Gastroesophageal sphincter (tissue), 4 donors: ENCODE measurements at regions not wholly inside any gene's neighbourhood (a gene's known extent, or its start where the extent isn't known, plus 50 kb on each side); places are given as distances from the start of the nearest gene placed in this dataset.

Source experiments
- ATAC-seq: fragments of 150-250 bp; one replicate; pipeline ENCODE4 v1.9.1; 2016; ENCODE audit warnings: mild to moderate bottlenecking, moderate library complexity
- H3K27ac ChIP-seq, 4 donors: fragments of 200-600 bp; sonication (generic) in 3 of 4; 1 replicate in 3 of 4; 2 replicates in 1 of 4; pipeline ENCODE4 v1.5.1; 2016 to 2019
- H3K27me3 ChIP-seq: fragments of 200-600 bp; sonication (generic); one replicate; pipeline ENCODE4 v1.5.1; 2019
- H3K36me3 ChIP-seq, 2 donors: fragments of 200-600 bp; sonication (generic); one replicate each; pipeline ENCODE4 v1.5.1; 2019; ENCODE audit warnings: control low read depth in 1 of 2
- H3K4me1 ChIP-seq, 3 donors: fragments of 200-600 bp; sonication (generic); 1 replicate in 2 of 3; 2 replicates in 1 of 3; pipeline ENCODE4 v1.5.1; 2016 to 2019; ENCODE audit warnings: control low read depth in 2 of 3
- H3K4me3 ChIP-seq, 2 donors: fragments of 200-600 bp; sonication (generic); one replicate each; pipeline ENCODE4 v1.5.1; 2019; ENCODE audit warnings: mild to moderate bottlenecking in 1 of 2, moderate library complexity in 1 of 2
- H3K9me3 ChIP-seq, 3 donors: fragments of 200-600 bp; sonication (generic); one replicate each; pipeline ENCODE4 v1.5.1; 2017 to 2019; ENCODE audit warnings: control low read depth in 2 of 3
- EP300 ChIP-seq: sonication (generic); formaldehyde crosslinking; IDR thresholded peaks from one replicate; pipeline ENCODE4 v1.6.1; 2017; ENCODE audit warnings: antibody characterized with exemption, mild to moderate bottlenecking
- POLR2A ChIP-seq, 2 donors: fragments of 450-650 bp; IDR thresholded peaks; one replicate each; pipeline ENCODE4 v1.6.1; 2017; ENCODE audit warnings: antibody characterized with exemption in 2 of 2, mild to moderate bottlenecking in 2 of 2, moderate library complexity in 1 of 2
- POLR2AphosphoS5 ChIP-seq: sonication (generic); formaldehyde crosslinking; IDR thresholded peaks from one replicate; pipeline ENCODE4 v1.6.1; 2017; ENCODE audit warnings: antibody characterized with exemption
- WGBS, 2 donors: methylation state at CpG; one replicate each; pipeline ENCODE4 v1.1.5; 2018; ENCODE audit warnings: low coverage in 1 of 2; 5-methylcytosine and 5-hydroxymethylcytosine counted together
- TF ChIP-seq, protein P1 (sequence below), 4 experiments: fragments of 200-600 bp in 2 of 4; fragments of 450-650 bp in 2 of 4; sonication (generic) in 1 of 4; IDR thresholded peaks; one replicate each; pipeline ENCODE4 v1.5.1; 2017 to 2019; ENCODE audit warnings: antibody characterized with exemption in 4 of 4, mild to moderate bottlenecking in 2 of 4, moderate library complexity in 2 of 4

DNA sequence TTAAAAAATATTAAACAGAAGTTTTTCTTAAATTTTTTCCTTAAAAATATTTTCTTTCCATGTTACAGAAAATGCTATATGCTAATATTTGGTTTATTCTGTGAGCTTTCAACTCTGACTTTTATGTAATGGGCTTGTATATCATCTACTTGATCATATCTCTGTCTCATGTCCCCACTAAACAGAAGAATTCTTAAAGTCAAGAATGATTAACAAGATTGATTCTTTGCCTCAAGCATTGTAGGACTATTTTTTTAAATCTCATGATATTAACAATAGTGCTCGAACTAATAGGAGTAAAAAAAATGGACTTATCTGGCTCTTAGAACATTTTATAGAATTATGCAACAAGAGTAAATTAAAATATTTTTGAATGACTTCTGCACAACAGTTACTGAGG, 206.3 kb downstream of the C12orf50 start:
- no peak for ATAC-seq
- WGBS, 2 donors, result 56 to 100% methylated on average over 1 of the region's 1 CpG
- H3K27me3 ChIP-seq, result no peaks in the 10 kb centered on the region
- H3K4me3 ChIP-seq, result no peak overlapping the region
- H3K27ac ChIP-seq, result no peak overlapping the region
- H3K4me1 ChIP-seq, result no peaks in the 10 kb centered on the region
- no peaks in the 10 kb centered on the region for H3K9me3 ChIP-seq
- TF ChIP-seq, protein P1, sequence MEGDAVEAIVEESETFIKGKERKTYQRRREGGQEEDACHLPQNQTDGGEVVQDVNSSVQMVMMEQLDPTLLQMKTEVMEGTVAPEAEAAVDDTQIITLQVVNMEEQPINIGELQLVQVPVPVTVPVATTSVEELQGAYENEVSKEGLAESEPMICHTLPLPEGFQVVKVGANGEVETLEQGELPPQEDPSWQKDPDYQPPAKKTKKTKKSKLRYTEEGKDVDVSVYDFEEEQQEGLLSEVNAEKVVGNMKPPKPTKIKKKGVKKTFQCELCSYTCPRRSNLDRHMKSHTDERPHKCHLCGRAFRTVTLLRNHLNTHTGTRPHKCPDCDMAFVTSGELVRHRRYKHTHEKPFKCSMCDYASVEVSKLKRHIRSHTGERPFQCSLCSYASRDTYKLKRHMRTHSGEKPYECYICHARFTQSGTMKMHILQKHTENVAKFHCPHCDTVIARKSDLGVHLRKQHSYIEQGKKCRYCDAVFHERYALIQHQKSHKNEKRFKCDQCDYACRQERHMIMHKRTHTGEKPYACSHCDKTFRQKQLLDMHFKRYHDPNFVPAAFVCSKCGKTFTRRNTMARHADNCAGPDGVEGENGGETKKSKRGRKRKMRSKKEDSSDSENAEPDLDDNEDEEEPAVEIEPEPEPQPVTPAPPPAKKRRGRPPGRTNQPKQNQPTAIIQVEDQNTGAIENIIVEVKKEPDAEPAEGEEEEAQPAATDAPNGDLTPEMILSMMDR (IDR thresholded peaks at IDR 0.05), result no peak
- TF ChIP-seq EP300, result no peak
- TF ChIP-seq POLR2AphosphoS5, result no peak
- no peak for TF ChIP-seq POLR2A (IDR thresholded peaks at IDR 0.05)
- no peaks in the 10 kb centered on the region for H3K36me3 ChIP-seq

DNA sequence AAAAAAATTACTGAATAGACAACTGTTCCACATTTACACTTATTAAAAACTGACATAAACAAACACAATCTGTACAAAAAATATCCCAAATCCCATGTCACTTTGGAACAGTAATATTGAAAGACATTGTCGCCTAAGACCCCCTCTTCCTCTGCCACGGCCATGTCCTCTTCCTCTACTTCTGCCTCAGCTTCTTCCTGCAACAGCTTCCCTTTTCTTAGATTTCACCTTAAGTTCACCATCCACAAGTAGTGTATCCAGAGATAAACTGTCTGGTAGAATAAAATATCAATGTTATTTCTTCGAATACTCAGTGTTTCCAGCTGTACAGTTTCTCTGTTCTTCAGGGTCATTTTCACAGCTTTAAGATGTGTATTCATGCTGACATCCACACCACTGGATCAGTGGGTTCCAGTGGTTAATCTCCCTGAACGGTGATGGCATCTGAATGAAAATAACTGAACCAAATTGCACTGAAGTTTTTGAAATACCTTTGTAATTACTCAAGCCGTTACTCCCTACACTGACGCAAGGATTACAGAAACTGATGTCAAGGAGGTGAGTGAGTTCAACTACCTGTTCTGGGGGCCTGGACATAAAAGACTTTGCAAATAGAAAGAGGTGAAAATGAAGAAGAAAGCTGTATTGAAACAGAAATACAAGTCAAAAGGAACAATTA, 208.5 kb downstream of the C12orf50 start:
- Histone ChIP-seq H3K27ac (no peak overlapping the region), H3K27me3 (no peaks in the 10 kb centered on the region), H3K9me3 (no peaks in the 10 kb centered on the region), H3K4me1 (no peaks in the 10 kb centered on the region), H3K4me3 (no peak overlapping the region), H3K36me3 (no peaks in the 10 kb centered on the region)
- WGBS, 2 donors, result 56 to 69% methylated on average over 6 of the region's 6 CpGs
- TF ChIP-seq POLR2AphosphoS5, result no peak
- TF ChIP-seq, protein P1 (IDR thresholded peaks at IDR 0.05), result no peak
- no peak for TF ChIP-seq EP300
- TF ChIP-seq POLR2A (IDR thresholded peaks at IDR 0.05), result no peak
- no peak for ATAC-seq

GRCh38 chr12:87818441-87818840, 210.8 kb downstream of the C12orf50 start:
- no peak for ATAC-seq
- no peaks in the 10 kb centered on the region for H3K36me3 ChIP-seq
- no peaks in the 10 kb centered on the region for H3K27me3 ChIP-seq
- no peaks in the 10 kb centered on the region for H3K4me1 ChIP-seq
- no peak for TF ChIP-seq EP300
- TF ChIP-seq, protein P1 (IDR thresholded peaks at IDR 0.05), result no peak
- no peak for TF ChIP-seq POLR2A (IDR thresholded peaks at IDR 0.05)
- no peak for TF ChIP-seq POLR2AphosphoS5
- no peak overlapping the region for H3K4me3 ChIP-seq
- H3K9me3 ChIP-seq, result no peaks in the 10 kb centered on the region
- H3K27ac ChIP-seq, result no peak overlapping the region

DNA sequence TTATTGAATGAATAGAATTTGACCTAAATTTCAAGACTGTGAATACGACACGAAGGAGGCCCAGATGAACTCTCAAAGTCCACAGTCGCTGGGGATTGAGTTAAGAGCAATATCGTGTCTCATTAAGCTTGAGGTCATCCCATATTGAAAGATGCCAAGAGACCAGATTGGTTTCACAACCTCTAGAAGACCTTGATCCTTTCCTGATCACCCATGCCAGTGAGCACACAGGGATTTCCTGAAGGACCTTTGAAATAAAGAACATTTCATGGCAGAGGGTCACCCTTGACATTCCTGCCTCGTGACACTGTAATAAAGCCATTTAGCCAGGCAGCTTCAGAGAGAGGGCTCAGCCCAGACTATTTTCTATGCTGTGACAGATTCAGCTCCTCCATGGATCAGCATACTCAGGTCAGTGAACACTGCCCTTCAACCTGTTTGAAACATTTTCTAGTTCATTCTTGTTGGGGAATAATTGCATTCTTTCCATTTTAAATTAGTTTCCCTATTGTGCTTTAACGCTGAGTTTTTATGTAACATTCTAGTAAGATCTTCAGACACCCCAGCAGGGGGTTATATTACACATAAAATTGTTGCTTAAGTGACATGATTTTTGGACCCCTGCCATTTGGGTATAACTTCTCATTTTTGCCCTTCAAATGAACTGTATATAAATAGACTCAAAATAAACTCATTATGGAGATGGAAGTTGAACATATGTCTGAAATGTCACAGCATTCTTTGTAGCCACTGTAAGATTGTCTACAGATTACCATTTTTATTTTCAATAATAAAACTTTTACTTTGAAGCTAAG, 213.2 kb downstream of the C12orf50 start:
- Histone ChIP-seq H3K27ac (no peak overlapping the region), H3K27me3 (no peaks in the 10 kb centered on the region), H3K36me3 (no peaks in the 10 kb centered on the region), H3K9me3 (no peaks in the 10 kb centered on the region), H3K4me3 (no peak overlapping the region), H3K4me1 (no peaks in the 10 kb centered on the region)
- 73 to 77% methylated on average over 5 to 6 of the region's 6 CpGs for WGBS, 2 donors
- TF ChIP-seq POLR2AphosphoS5, result no peak
- ATAC-seq, result no peak

DNA sequence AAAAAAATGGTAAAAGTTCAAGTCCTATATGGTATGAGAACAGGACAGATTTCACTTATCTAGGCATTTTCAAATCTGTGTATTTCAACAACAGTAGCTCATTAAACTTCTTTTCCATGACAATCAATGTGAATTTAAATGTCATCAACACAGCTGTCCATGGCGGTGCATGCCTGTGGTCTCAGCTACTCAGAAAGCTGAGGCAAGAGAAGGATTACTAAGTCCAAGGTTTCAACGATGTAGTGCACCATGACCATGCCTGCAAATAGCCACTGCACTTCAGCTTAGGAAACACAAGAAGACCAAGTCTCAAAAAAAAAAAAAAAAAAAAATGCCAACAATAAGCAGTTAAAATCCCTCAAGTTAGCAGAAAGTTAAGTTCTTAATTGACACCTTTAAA, 214.6 kb downstream of the C12orf50 start:
- Histone ChIP-seq H3K27ac (no peak overlapping the region), H3K9me3 (no peaks in the 10 kb centered on the region), H3K4me1 (no peaks in the 10 kb centered on the region), H3K36me3 (no peaks in the 10 kb centered on the region), H3K27me3 (no peaks in the 10 kb centered on the region), H3K4me3 (no peak overlapping the region)
- 80 to 100% methylated on average over 1 to 2 of the region's 2 CpGs for WGBS, 2 donors
- TF ChIP-seq EP300, result no peak
- TF ChIP-seq POLR2A (IDR thresholded peaks at IDR 0.05), result no peak
- TF ChIP-seq, protein P1 (IDR thresholded peaks at IDR 0.05), result no peak
- no peak for TF ChIP-seq POLR2AphosphoS5
- ATAC-seq, result no peak
